Transverse colon (tissue), 4 donors: ENCODE measurements at regions not wholly inside any gene's neighbourhood (a gene's known extent, or its start where the extent isn't known, plus 50 kb on each side); places are given as distances from the start of the nearest gene placed in this dataset.

ENCODE experiments used
- DNase-seq: peaks from one replicate; pipeline ENCODE4 v3.0.0-alpha.2; 2019
- H3K27ac ChIP-seq, 4 donors: fragments of 200-600 bp; sonication (generic); 2 replicates each; pipeline ENCODE4 v1.5.1; 2016 to 2018; ENCODE audit warnings: inconsistent platforms in 4 of 4
- H3K27me3 ChIP-seq: fragments of 200-600 bp; sonication (generic); 2 replicates; pipeline ENCODE4 v1.5.1; 2017; ENCODE audit warnings: inconsistent platforms
- H3K36me3 ChIP-seq, 4 donors: fragments of 200-600 bp; sonication (generic); 2 replicates each; pipeline ENCODE4 v1.5.1; 2017 to 2019; ENCODE audit warnings: inconsistent platforms in 4 of 4
- H3K4me1 ChIP-seq, 4 donors: fragments of 200-600 bp; sonication (generic); 2 replicates each; pipeline ENCODE4 v1.5.1; 2017 to 2020; ENCODE audit warnings: inconsistent platforms in 4 of 4
- H3K4me3 ChIP-seq, 4 donors: fragments of 200-600 bp; sonication (generic); 1 replicate in 1 of 4; 2 replicates in 3 of 4; pipeline versions ENCODE4 v1.5.1 to v1.6.1; 2017 to 2019; ENCODE audit warnings: inconsistent platforms in 4 of 4
- H3K9me3 ChIP-seq, 2 donors: fragments of 200-600 bp; sonication (generic); 2 replicates each; pipeline ENCODE4 v1.5.1; 2017 to 2019; ENCODE audit warnings: inconsistent platforms in 2 of 2
- CTCF ChIP-seq, 5 experiments: fragments of 200-600 bp in 3 of 5; fragments of 450-650 bp in 2 of 5; sonication (generic) in 3 of 5; IDR thresholded peaks; 1 replicate in 2 of 5; 2 replicates in 3 of 5; pipeline ENCODE4 v1.5.1; 2016 to 2017; ENCODE audit warnings: antibody characterized with exemption in 5 of 5, inconsistent platforms in 3 of 5, mild to moderate bottlenecking in 2 of 5, moderate library complexity in 1 of 5
- EP300 ChIP-seq: sonication (generic); formaldehyde crosslinking; IDR thresholded peaks from one replicate; pipeline ENCODE4 v1.6.1; 2017; ENCODE audit warnings: antibody characterized with exemption, low read depth
- POLR2A ChIP-seq: fragments of 450-650 bp; IDR thresholded peaks from one replicate; pipeline ENCODE4 v1.6.1; 2016; ENCODE audit warnings: antibody characterized with exemption, mild to moderate bottlenecking, moderate library complexity
- POLR2AphosphoS5 ChIP-seq, 3 donors: sonication (generic); formaldehyde crosslinking; IDR thresholded peaks; one replicate each; pipeline ENCODE4 v1.6.1; 2016; ENCODE audit warnings: antibody characterized with exemption in 3 of 3
- WGBS, 2 donors: methylation state at CpG; one replicate each; pipeline ENCODE4 v1.1.5; 2018; ENCODE audit warnings: low coverage in 1 of 2; 5-methylcytosine and 5-hydroxymethylcytosine counted together
- in situ Hi-C, 4 donors: fragments of 200-750 bp; cut with MboI; loops; one replicate each; pipeline versions ENCODE4 v1.15.0 to v1.15.1; 2017; ENCODE audit warnings: low sequenced_read_pairs in 3 of 4, low pct_ligation_motif_present in 1 of 4, low pct_unique_long_range_greater_than_20kb in 1 of 4
- intact Hi-C: fragments of 100-400 bp; cut with DNase I; formaldehyde crosslinking; loops from one replicate; pipeline ENCODE4 v1.15.1; 2023; ENCODE audit warnings: low total_unique reads

DNA sequence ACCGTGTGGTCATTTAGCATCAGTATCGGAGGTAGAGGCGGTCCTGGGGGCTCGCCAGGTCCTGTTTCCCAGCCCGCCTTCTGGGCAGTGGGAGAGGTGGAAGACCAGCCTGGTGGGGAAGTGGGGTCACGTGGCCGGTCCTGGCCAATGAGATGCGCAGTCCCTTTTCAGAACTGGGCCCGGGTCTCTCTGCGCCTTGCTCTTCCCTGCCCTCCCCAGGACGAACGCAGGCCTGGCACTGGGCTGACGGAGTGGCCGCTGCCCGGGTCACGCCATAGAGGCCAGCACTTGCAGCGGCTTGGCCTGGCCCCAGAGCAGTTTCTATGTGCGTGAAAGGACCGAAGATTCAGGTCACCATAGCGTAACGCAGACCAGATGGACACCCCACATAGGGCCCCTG lies 97.6 kb downstream of the OLFM1 start:
- TF ChIP-seq POLR2A (no peak), CTCF (IDR thresholded peaks at IDR 0.05) (no peak), POLR2AphosphoS5 (IDR thresholded peaks at IDR 0.05) (no peak), EP300 (no peak)
- Histone ChIP-seq H3K27ac (no peak overlapping the region), H3K4me3 (no peak overlapping the region), H3K4me1 (no peaks in the 10 kb centered on the region), H3K9me3 (no peaks in the 10 kb centered on the region), H3K27me3 (no peaks in the 10 kb centered on the region), H3K36me3 (no peaks in the 10 kb centered on the region)
- WGBS, 2 donors, result 88% methylated on average over 18 of the region's 21 CpGs; no CpG with 5 or more reads in 1 of the 2 donors
- no peak for DNase-seq
- in situ Hi-C loops (no loop called here), intact Hi-C loops (loop anchor here (5.0 kb wide), 1 partner anchor 768 kb away; no protein-coding TSS in a partner anchor)

DNA sequence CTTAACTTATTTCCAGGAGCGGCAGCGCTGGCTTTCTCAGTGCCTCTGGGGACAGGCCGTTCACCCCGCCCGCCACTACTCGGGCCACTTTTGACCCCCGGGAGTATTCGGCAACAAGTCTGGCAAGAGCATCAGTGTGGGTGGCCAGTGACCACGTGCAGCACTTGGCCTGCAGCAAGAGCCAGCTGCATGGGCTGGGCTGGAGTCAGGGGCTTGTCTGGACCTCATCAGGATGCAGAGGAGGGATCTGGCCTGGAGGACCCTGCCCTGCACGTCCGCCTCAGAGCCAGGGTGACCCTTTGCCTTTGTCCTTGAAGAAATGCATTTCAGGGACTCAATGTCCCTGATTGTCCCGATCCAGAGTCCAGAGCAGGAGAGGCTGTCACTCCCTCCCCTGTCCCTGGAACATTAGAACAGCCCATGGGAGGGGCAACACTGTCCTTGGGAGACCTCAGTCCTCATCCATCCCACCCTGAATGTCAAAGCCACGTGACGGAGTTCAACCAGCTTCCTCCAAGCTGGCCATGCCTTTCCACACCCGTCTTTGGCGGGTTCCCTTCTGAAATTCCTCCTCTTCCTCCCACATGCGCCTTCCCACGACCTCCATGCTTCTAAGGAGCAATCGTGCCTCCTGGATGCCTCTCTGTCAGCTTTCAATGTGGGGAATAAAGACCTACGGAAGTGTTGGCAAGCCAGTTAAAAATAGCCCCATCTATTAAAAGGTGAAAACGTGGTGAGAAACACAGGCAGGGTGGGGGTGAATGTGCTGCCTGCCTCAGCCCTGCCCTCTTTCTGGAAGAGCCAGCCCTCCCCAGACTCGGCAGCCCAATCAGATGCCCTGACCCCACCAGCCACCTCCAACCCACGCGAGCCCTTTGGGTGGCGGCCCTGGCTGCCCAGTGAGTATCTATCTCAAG lies 99.0 kb downstream of the OLFM1 start:
- no peaks in the 10 kb centered on the region for H3K9me3 ChIP-seq
- no peak overlapping the region for H3K4me3 ChIP-seq
- DNase-seq, result no peak
- H3K4me1 ChIP-seq, result no peaks in the 10 kb centered on the region
- 35 to 51% methylated on average over 5 to 25 of the region's 25 CpGs for WGBS, 2 donors
- H3K27me3 ChIP-seq, result peaks cover 3% of the 10 kb centered on the region
- H3K36me3 ChIP-seq, result no peaks in the 10 kb centered on the region
- in situ Hi-C loops (no loop called here), intact Hi-C loops (loop anchor here (5.0 kb wide), 1 partner anchor 769 kb away; no protein-coding TSS in a partner anchor)
- H3K27ac ChIP-seq, result no peak overlapping the region
- no peak for TF ChIP-seq POLR2A
- TF ChIP-seq EP300, result no peak
- no peak for TF ChIP-seq POLR2AphosphoS5 (IDR thresholded peaks at IDR 0.05)
- no peak for TF ChIP-seq CTCF (IDR thresholded peaks at IDR 0.05)

GRCh38 chr9:135187365-135187764 lies 99.9 kb downstream of the OLFM1 start:
- Histone ChIP-seq H3K4me3 (no peak overlapping the region), H3K27me3 (peaks cover 8% of the 10 kb centered on the region), H3K9me3 (no peaks in the 10 kb centered on the region), H3K36me3 (no peaks in the 10 kb centered on the region), H3K4me1 (no peaks in the 10 kb centered on the region), H3K27ac (no peak overlapping the region)
- 78% methylated on average over 14 of the region's 14 CpGs; no CpG with 5 or more reads in 1 of the 2 donors for WGBS, 2 donors
- no peak for TF ChIP-seq POLR2A
- intact Hi-C loops, result loop anchor here (5.0 kb wide), 1 partner anchor 770 kb away; no protein-coding TSS in a partner anchor
- in situ Hi-C loops, result no loop called here
- DNase-seq, result no peak

DNA sequence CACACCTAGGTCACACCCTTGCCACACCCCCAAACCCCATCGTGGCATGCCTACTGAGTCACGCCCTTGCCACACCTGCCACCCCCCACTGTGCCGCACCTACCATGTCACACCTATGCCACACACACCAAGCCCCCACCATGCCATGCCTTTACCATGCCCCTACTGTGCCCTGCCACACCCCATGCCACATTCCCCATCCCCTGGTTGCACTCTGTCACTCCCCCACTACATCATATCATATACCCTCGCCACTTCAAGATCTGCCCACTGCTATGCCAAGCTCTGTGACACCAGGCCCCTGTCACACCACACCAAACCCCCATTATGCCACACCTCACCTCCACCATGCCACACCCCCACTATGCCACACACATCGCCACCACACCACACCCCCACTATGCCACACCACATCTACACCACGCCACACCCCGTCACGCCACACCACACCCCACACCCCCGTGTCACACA lies 101.2 kb downstream of the OLFM1 start:
- WGBS, 2 donors, result 76 to 82% methylated on average over 7 to 9 of the region's 9 CpGs
- H3K9me3 ChIP-seq, result no peaks in the 10 kb centered on the region
- no peaks in the 10 kb centered on the region for H3K36me3 ChIP-seq
- no peaks in the 10 kb centered on the region for H3K4me1 ChIP-seq
- no peak overlapping the region for H3K4me3 ChIP-seq
- no peak overlapping the region for H3K27ac ChIP-seq
- DNase-seq, result no peak
- TF ChIP-seq POLR2A (no peak), POLR2AphosphoS5 (IDR thresholded peaks at IDR 0.05) (no peak), EP300 (no peak), CTCF (IDR thresholded peaks at IDR 0.05) (no peak)
- H3K27me3 ChIP-seq, result peaks cover 10% of the 10 kb centered on the region
- intact Hi-C loops (loop anchor here (5.0 kb wide), 1 partner anchor 771 kb away; no protein-coding TSS in a partner anchor), in situ Hi-C loops (no loop called here)
